22Rv1 (cell line): ENCODE measurements at regions not wholly inside any gene's neighbourhood (a gene's known extent, or its start where the extent isn't known, plus 50 kb on each side); places are given as distances from the start of the nearest gene placed in this dataset.

Source experiments
- CTCF ChIP-seq: fragments of 450-650 bp; IDR thresholded peaks from 2 replicates; pipeline ENCODE4 v1.5.1; 2017; ENCODE audit warnings: mild to moderate bottlenecking
- ZFX ChIP-seq: fragments of 450-650 bp; IDR thresholded peaks from 2 replicates; pipeline ENCODE4 v1.6.1; 2017; ENCODE audit warnings: antibody characterized with exemption, borderline replicate concordance

GRCh38 chr6:53429401-53429800 is 80.7 kb upstream of the ELOVL5 start:
- no peak for TF ChIP-seq CTCF
- no peak for TF ChIP-seq ZFX
